ENCODE measurements at regions not wholly inside any gene's neighbourhood (a gene's known extent, or its start where the extent isn't known, plus 50 kb on each side); places are given as distances from the start of the nearest gene placed in this dataset.

DNA sequence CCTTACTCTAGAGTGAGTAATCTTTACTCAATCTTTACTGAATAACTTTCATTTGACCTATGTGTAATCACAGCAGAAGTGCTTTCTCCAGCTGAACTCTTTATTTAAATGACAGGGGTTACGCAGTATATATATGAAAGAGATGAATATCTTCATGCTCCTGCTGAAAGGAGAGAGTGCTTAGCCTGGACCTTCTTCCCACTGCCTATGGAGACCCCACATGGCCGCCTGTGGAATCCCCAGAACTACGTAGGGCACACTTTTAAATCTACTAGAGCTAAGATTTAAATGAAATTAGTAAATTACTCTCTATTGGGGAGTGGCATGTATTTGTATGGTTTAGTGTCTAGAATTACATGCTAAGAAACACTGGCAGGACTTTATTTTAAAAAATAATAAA lies 391.2 kb downstream of the ANKRD50 start:
- DNase-seq (ENCODE audit: low read depth) = no peak

GRCh38 chr4:124322234-124323065 lies 390.1 kb downstream of the ANKRD50 start:
- DNase-seq (ENCODE audit: low read depth) = no peak

DNA sequence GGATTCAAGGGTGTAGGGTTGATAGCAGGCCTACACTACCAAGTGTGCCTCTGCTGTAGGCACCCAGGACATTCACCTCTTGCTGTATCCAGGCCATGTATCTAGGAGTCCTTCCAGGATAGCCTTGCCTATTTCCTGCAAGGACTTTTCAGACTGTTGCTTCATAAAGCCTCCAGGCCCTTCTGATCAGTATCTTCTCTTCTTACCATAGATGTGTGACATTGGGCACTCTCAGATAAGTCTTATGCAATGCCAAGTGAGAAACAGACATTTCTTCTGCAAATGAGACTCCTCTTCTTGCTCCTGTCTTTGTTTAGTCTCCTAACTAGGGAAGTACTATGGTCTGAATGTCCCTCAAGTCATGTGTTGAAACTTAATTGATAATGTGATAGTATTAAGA lies 386.8 kb downstream of the ANKRD50 start:
- DNase-seq (ENCODE audit: low read depth) = no peak

DNA sequence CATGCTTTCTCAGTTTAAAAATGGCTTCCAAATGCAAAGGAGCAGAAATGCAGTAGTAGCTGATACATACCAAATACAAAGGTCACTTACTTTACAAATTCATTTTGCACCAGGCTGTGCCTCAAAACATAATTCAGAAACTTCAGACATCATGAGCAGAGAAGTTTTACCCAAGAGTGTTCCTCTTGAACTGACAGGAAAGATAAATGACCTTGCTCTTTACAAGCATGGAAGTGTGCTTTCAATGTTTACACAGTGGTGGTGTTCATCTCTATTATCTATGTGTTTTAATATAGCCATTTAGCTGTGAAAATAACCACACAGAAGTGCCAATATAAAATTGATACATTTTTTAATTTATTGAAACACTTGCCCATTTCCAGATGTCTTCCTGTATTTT lies 383.4 kb downstream of the ANKRD50 start:
- no peak for DNase-seq (ENCODE audit: low read depth)

DNA sequence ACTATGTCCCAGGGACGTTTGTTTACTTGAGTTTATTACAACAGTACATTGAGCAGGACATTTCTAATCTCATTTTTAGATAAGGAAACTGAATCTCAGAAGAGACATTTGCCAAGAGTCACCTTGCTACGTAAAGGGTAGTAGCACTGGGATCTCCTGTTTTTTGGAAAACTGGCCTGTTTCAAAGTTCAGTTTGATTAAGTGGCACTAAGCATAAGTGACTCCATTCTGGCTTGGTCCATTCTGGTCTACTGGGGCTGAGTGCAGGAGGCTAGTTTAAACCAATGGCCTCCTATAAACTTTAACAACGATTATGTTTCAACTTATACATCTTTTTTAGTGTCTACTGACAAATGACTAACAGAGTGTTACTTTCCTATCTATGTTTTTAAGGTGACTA lies 382.5 kb downstream of the ANKRD50 start:
- DNase-seq (ENCODE audit: low read depth) = no peak

DNA sequence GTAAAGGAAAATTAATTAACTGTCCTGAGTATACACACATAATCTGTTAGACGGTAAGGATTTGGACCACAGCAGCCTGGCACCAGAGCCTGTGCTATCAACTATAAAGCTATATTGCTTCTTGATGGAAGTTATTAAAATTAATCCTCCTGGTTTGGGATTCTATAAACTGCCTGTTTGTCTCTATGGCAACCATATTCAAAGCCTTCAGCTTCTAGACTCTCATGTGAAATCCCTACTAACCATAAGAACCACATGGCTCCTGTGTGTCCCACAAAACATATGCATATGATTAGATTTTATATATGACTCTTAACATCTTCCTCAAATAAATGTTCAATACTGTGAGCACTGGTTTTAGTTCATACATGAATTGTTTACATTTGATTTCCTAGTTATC lies 380.8 kb downstream of the ANKRD50 start:
- no peak for DNase-seq (ENCODE audit: low read depth)

GRCh38 chr4:124333466-124333865 lies 379.1 kb downstream of the ANKRD50 start:
- DNase-seq (ENCODE audit: low read depth) = no peak

GRCh38 chr4:124334119-124334518 lies 378.4 kb downstream of the ANKRD50 start:
- DNase-seq (ENCODE audit: low read depth) = no peak

GRCh38 chr4:124337874-124338273 lies 374.7 kb downstream of the ANKRD50 start:
- no peak for DNase-seq (ENCODE audit: low read depth)

- no peak for DNase-seq (ENCODE audit: low read depth)
These were observed 368.8 kb downstream of the ANKRD50 start for GRCh38 chr4:124343661-124344171.

DNA sequence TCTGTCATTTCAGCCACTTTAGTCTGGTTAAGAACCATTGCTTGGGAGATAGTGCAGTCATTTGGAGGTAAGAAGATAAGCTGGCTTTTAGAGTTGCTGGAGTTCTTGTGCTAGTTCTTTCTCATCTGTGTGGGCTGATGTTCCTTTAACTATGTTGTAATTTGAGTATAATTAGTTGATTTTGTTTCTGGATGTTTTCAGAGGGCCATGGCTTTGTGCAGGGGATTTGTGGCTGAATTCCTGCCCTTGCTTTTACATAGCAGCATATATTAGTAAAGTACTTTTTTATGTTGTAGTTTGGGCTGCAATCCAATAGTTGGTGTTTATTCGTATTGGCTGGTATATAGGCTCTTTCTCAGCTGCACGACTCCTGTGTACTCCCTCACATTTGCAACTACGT lies 339.6 kb downstream of the ANKRD50 start:
- DNase-seq (ENCODE audit: low read depth) = no peak

DNA sequence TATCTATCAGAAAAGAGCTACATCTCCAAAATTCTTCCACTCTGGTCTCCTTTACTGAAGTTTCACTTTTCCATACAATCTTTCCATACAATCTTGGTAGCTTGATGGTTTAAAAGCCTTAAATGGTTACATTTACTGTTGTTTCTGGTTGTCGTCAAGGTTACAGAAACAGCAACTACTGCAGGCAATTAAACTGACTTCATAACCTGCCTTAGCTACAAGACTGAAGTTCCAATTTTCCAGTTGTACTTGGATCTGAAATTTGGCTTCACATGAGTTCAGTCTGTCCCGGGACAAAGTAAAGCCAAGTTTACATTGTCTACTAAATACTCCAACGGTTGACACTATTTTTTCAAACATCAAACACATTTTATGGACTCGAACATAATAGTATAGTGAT lies 326.4 kb downstream of the ANKRD50 start:
- DNase-seq (ENCODE audit: low read depth) = no peak

GRCh38 chr4:124386648-124387047 lies 325.9 kb downstream of the ANKRD50 start:
- no peak for DNase-seq (ENCODE audit: low read depth)

DNA sequence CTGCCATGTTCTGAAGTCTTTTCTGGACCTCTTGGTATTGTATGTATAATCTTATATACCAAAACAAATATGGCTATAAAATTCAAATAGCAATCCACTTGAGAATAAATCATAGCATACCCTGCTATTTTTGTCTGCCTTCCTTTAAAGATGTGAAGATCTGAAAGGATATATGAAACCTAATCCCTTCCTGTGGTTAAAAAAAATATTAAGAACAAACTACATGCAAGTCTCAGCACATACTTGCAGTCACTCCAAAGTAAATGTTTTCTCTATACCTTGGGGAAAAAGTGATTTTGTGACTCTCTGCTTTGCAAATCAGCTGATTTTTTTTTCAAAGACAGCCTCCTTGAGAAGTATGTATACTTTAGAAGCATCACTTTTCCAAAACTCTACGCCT lies 322.9 kb downstream of the ANKRD50 start:
- no peak for DNase-seq (ENCODE audit: low read depth)

GRCh38 chr4:124390861-124391260 lies 321.7 kb downstream of the ANKRD50 start:
- no peak for DNase-seq (ENCODE audit: low read depth)

DNA sequence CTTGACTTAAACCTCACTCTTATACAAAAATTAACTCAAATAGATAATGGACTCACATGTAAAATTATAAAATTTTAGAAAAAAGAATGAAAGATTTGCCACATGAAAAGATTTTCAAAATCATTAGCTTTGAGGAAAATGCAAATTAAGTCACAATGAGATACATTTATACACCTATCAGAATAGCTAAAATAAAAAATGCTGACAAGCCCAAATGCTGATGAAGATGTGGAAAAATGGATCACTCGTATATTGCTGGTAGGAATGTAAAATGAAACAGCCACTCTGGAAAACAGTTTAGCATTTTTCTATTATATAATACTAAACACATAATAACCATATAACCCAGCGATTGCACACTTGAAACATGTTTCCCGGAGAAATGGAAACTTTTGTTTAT lies 316.2 kb downstream of the ANKRD50 start:
- no peak for DNase-seq (ENCODE audit: low read depth)

DNA sequence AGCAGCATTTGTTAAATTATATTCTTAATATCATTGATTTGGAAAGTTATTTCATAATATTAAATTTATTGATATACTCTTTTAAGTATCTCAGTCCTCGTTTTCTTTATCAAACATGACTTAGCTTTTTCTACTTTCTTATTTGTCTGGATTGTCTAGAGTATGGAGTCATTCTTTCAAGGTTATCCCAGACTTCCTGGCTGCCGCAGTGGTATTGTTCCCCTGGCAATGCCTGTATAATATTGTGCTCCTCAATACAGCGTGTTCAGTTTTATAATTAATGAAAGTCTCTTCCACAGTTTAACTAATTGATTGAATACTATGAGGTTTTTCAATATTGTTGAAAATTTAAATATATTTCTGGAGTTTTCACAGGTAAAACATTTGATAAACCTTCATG lies 310.9 kb downstream of the ANKRD50 start:
- no peak for DNase-seq (ENCODE audit: low read depth)

DNA sequence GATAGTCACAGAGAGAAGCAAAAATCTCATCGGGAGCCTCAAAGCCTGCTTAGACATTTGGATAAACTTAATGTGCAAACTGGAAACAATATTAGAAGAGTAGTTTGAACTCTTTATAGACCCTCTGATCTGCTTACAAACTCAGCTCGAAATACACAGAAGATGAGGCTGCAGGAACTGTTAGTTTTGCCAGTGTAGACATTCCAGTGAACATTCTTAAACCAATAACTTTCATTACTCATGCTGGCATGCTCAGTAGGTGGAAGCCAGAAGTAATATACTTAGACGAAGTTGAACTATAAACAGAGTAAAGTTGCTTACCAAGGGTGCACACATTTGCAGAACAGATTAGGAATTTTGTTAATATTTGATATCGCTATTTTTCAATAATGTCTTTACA lies 303.5 kb downstream of the ANKRD50 start:
- DNase-seq (ENCODE audit: low read depth) = no peak

DNA sequence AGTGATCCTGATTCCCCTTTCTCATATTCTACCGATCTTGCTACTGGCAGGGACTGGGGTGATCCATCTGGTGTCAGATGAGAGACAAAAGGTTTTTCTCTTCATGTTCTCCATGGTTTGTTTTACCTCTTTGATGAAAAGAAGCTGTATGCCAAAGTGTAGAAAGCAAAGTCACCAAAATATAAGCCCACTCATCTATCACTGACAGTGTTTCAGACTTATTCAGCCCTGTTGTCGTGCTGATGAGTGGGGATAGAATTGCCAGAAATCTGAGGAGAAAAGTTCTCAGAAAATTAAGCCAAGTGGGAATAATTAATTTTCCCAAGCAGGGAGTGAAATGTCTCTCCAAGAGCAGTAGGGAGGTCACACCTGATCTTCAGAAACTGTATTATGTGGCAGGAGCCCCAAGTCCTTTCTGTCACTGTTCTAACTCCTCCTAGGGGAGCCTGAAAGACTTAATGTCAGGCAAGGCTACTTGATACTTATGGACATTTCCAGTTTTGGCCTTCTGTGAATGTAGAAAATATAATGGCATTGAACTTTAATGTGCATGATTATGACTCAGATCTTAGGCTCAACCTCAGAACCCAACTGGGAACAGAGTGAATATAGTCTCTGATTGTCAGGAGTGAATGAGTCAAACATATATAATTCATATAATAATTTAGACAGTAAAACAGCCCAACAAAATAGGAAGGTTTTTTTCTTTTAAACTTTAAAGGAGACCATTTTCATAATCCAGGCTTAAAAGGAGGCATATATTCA lies 298.1 kb downstream of the ANKRD50 start:
- DNase-seq (ENCODE audit: low read depth) = no peak

DNA sequence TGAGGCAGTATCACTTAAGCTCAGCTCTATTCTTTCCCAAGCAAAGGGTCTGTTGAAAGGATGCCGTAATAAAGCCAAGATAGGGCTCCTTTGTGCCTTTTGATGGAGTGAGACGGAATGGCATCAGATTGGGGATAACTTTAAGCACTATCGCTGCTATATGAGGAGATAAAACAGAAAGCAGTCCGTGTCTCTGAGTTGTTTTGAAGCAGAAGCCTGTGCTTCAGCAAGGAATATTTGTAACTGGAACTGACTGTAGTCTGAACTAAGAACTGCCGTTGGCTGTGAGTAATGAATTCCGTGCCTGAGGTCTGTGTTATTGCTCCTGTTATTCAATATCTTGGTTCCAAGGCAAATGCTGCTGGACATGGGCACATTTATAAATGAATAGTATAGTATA lies 297.4 kb downstream of the ANKRD50 start:
- no peak for DNase-seq (ENCODE audit: low read depth)

GRCh38 chr4:124417371-124417770 lies 295.2 kb downstream of the ANKRD50 start:
- no peak for DNase-seq (ENCODE audit: low read depth)

DNA sequence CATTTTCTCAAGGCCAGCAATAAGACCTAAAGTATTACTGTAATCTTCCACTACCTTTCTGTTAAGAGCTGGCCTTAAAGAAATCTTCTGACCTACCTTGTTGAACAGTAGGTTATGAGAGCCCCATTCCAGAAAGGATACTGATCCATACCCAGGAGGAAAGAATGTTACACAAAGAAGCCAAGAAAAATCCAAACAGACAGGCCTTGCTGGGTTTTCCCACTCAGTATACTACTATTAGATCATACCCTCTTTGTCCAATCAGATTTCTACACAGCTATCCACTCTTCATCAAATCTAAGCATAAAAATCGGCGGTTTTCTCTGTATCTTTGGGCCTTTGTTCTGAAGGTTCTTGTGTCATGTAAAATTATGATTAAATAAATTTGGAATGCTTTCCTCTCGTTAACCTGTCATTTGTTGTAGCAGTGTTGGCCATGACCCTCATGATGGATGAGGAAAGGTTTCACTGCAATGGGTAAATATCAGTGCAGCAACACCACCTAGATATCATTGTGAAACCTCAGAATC lies 292.3 kb downstream of the ANKRD50 start:
- DNase-seq (ENCODE audit: low read depth) = no peak

DNA sequence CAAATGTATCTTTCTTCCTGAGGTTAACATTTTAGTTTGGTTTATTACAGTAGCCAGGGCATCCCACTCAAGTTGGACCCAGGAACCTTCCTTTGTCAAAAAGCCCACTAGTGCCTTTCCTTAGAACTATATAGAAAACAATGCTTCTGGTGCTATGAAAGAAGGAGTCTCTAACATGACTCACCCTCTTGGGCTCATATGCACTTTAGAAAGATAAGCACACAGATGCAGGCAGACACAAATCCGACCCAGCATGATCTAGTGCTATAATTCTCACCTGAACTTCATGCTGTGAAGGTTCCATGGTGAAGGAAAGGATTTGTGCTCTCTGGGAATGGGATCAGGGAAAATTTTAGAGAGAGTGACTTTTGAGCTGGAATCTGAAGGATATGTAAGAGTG lies 289.4 kb downstream of the ANKRD50 start:
- no peak for DNase-seq (ENCODE audit: low read depth)

Measured in stimulated activated CD8-positive, alpha-beta memory T cell treated with anti-CD3 and anti-CD28 coated beads, Interleukin-7, amount 100 ng/mL, for 24 hours (primary cell).